ENCODE measurements at regions not wholly inside any gene's neighbourhood (a gene's known extent, or its start where the extent isn't known, plus 50 kb on each side); places are given as distances from the start of the nearest gene placed in this dataset.

- no peak overlapping the region for H2AFZ ChIP-seq (ENCODE audit: low read length)
- no peaks in the 10 kb centered on the region for H3K9me3 ChIP-seq (ENCODE audit: low read length)
- BruUV-seq (replicated peaks) = no TSS peak
- ATAC-seq = no peak
- H3K27ac ChIP-seq (ENCODE audit: extremely low read length, insufficient read depth, low read length) = no peak overlapping the region
- intact Hi-C loops (cut with micrococcal nuclease; ENCODE audit: unreplicated experiment) = no loop called here
- ChIA-PET POLR2A (no interaction called here), CTCF (ENCODE audit: low intra/inter-chr PET ratio, low total read pairs) (no interaction called here)
- no peaks in the 10 kb centered on the region for H3K27me3 ChIP-seq (ENCODE audit: control insufficient read depth in 1 of 2, insufficient read depth in 2 of 2, low read length in 2 of 2)
- no peaks in the 10 kb centered on the region for H3K79me2 ChIP-seq (ENCODE audit: insufficient read depth, low read length)
- H3K36me3 ChIP-seq (replicated peaks in 1 of 2; ENCODE audit: control insufficient read depth in 1 of 2, insufficient read depth in 2 of 2, low read length in 2 of 2) = no peaks in the 10 kb centered on the region
- no peaks in the 10 kb centered on the region for H3K4me1 ChIP-seq (ENCODE audit: insufficient read depth, low read length)
- H4K20me1 ChIP-seq (ENCODE audit: insufficient read depth, low read length) = no peaks in the 10 kb centered on the region
- no peak for DNase-seq (ENCODE audit: low spot score)
- in situ Hi-C loops (cut with HindIII; ENCODE audit: extremely low pct_ligation_motif_present, low pct_unique_long_range_greater_than_20kb) = no loop called here
- WGBS (ENCODE audit: low lambda C conversion rate) = 22% methylated on average over 7 of the region's 7 CpGs
- no peak for FAIRE-seq
- no peak for TF ChIP-seq MAFG (CRISPR knock-in tag; IDR thresholded peaks at IDR 0.05)
- no peak for TF ChIP-seq ZNF772 (CRISPR knock-in tag; IDR thresholded peaks at IDR 0.05)
- TF ChIP-seq ZNF264 (CRISPR knock-in tag; IDR thresholded peaks at IDR 0.05) = no peak
- TF ChIP-seq MBD4 (IDR thresholded peaks at IDR 0.05; ENCODE audit: borderline replicate concordance, low read length) = no peak
- TF ChIP-seq SMYD3 (CRISPR knock-in tag; IDR thresholded peaks at IDR 0.05) = no peak
- TF ChIP-seq ZC3H4 (CRISPR knock-in tag; IDR thresholded peaks at IDR 0.05; ENCODE audit: borderline replicate concordance) = no peak
- H3K4me3 ChIP-seq (replicated peaks in 1 of 3; ENCODE audit: insufficient read depth in 1 of 3, low read depth in 2 of 3, low read length in 3 of 3) = no peak overlapping the region
- H3K9ac ChIP-seq (ENCODE audit: insufficient read depth, low read depth, low read length) = no peak overlapping the region
- H3K4me2 ChIP-seq (ENCODE audit: low read depth, low read length) = no peak overlapping the region
These were observed 236.8 kb upstream of the TNP1 start for GRCh38 chr2:217096474-217097225.

GRCh38 chr2:217095511-217096205, 235.8 kb upstream of the TNP1 start:
- POLR2A ChIA-PET = no interaction called here
- no peak overlapping the region for H2AFZ ChIP-seq (ENCODE audit: low read length)
- TF ChIP-seq, protein P1, sequence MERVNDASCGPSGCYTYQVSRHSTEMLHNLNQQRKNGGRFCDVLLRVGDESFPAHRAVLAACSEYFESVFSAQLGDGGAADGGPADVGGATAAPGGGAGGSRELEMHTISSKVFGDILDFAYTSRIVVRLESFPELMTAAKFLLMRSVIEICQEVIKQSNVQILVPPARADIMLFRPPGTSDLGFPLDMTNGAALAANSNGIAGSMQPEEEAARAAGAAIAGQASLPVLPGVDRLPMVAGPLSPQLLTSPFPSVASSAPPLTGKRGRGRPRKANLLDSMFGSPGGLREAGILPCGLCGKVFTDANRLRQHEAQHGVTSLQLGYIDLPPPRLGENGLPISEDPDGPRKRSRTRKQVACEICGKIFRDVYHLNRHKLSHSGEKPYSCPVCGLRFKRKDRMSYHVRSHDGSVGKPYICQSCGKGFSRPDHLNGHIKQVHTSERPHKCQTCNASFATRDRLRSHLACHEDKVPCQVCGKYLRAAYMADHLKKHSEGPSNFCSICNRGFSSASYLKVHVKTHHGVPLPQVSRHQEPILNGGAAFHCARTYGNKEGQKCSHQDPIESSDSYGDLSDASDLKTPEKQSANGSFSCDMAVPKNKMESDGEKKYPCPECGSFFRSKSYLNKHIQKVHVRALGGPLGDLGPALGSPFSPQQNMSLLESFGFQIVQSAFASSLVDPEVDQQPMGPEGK (CRISPR knock-in tag; IDR thresholded peaks at IDR 0.05) = no peak
- no peak for TF ChIP-seq NR2F1 (CRISPR knock-in tag; IDR thresholded peaks at IDR 0.05)
- no peak for TF ChIP-seq JUND (CRISPR knock-in tag; IDR thresholded peaks at IDR 0.05)
- TF ChIP-seq, protein P2, sequence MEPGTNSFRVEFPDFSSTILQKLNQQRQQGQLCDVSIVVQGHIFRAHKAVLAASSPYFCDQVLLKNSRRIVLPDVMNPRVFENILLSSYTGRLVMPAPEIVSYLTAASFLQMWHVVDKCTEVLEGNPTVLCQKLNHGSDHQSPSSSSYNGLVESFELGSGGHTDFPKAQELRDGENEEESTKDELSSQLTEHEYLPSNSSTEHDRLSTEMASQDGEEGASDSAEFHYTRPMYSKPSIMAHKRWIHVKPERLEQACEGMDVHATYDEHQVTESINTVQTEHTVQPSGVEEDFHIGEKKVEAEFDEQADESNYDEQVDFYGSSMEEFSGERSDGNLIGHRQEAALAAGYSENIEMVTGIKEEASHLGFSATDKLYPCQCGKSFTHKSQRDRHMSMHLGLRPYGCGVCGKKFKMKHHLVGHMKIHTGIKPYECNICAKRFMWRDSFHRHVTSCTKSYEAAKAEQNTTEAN (CRISPR knock-in tag; conservative IDR thresholded peaks at IDR 0.05) = no peak
- TF ChIP-seq SRSF1 (optimal IDR thresholded peaks at IDR 0.05; ENCODE audit: low read depth, low read length) = no peak
- no peak for TF ChIP-seq FOSL2 (CRISPR knock-in tag; IDR thresholded peaks at IDR 0.05)
- TF ChIP-seq ZNF124 (CRISPR knock-in tag; IDR thresholded peaks at IDR 0.05) = no peak
- TF ChIP-seq ZFP62 (CRISPR knock-in tag; IDR thresholded peaks at IDR 0.05) = no peak
- TF ChIP-seq CBX5 (CRISPR knock-in tag; IDR thresholded peaks at IDR 0.05; ENCODE audit: borderline replicate concordance) = no peak
- no peak for TF ChIP-seq NR3C1 (CRISPR knock-in tag; IDR thresholded peaks at IDR 0.05)
- no peak for TF ChIP-seq REPIN1 (CRISPR knock-in tag; IDR thresholded peaks at IDR 0.05; ENCODE audit: borderline replicate concordance, low read depth)

More at GRCh38 chr2:217095511-217096205, 235.8 kb upstream of the TNP1 start:
- H3K27ac ChIP-seq (ENCODE audit: extremely low read length, insufficient read depth, low read length) = no peak overlapping the region
- ATAC-seq (no peak), FAIRE-seq (no peak), DNase-seq (ENCODE audit: low spot score) (no peak)
- 1% methylated on average over 4 of the region's 4 CpGs for WGBS (ENCODE audit: low lambda C conversion rate)
- H3K9me3 ChIP-seq (ENCODE audit: low read length) = no peaks in the 10 kb centered on the region
- no peaks in the 10 kb centered on the region for H3K36me3 ChIP-seq (replicated peaks in 1 of 2; ENCODE audit: control insufficient read depth in 1 of 2, insufficient read depth in 2 of 2, low read length in 2 of 2)
- no peaks in the 10 kb centered on the region for H3K27me3 ChIP-seq (ENCODE audit: control insufficient read depth in 1 of 2, insufficient read depth in 2 of 2, low read length in 2 of 2)
- no peaks in the 10 kb centered on the region for H3K4me1 ChIP-seq (ENCODE audit: insufficient read depth, low read length)
- CTCF ChIA-PET (ENCODE audit: low intra/inter-chr PET ratio, low total read pairs) = no interaction called here
- in situ Hi-C loops (cut with HindIII; ENCODE audit: extremely low pct_ligation_motif_present, low pct_unique_long_range_greater_than_20kb) = no loop called here
- intact Hi-C loops (cut with micrococcal nuclease; ENCODE audit: unreplicated experiment) = no loop called here
- no peak overlapping the region for H3K4me2 ChIP-seq (ENCODE audit: low read depth, low read length)
- no peaks in the 10 kb centered on the region for H3K79me2 ChIP-seq (ENCODE audit: insufficient read depth, low read length)
- no peaks in the 10 kb centered on the region for H4K20me1 ChIP-seq (ENCODE audit: insufficient read depth, low read length)
- BruUV-seq (replicated peaks) = no TSS peak
- no peak overlapping the region for H3K4me3 ChIP-seq (replicated peaks in 1 of 3; ENCODE audit: insufficient read depth in 1 of 3, low read depth in 2 of 3, low read length in 3 of 3)
- no peak overlapping the region for H3K9ac ChIP-seq (ENCODE audit: insufficient read depth, low read depth, low read length)
